H1 (cell line): ENCODE measurements at regions not wholly inside any gene's neighbourhood (a gene's known extent, or its start where the extent isn't known, plus 50 kb on each side); places are given as distances from the start of the nearest gene placed in this dataset.

Source experiments
- CTCF ChIP-seq, 3 experiments: IDR thresholded peaks; 1 replicate in 2 of 3; 2 replicates in 1 of 3; pipeline versions ENCODE4 v1.5.1 to v1.6.1; 2011; ENCODE audit warnings: low read length in 3 of 3, mild to moderate bottlenecking in 3 of 3, inconsistent platforms in 2 of 3, low read depth in 1 of 3, moderate library complexity in 1 of 3; ENCODE audit not compliant: insufficient read depth in 1 of 3; ENCODE audit errors: control extremely low read depth in 1 of 3
- EP300 ChIP-seq, 2 experiments: IDR thresholded peaks; 1 replicate in 1 of 2; 2 replicates in 1 of 2; pipeline ENCODE4 v1.6.1; 2011 to 2012; ENCODE audit warnings: low read depth in 2 of 2, low read length in 2 of 2, mild to moderate bottlenecking in 2 of 2, borderline replicate concordance in 1 of 2, inconsistent platforms in 1 of 2, moderate library complexity in 1 of 2
- EZH2 ChIP-seq: fragments of 200-600 bp; sonication (generic); IDR thresholded peaks from 2 replicates; pipeline ENCODE4 v1.7.1; 2012; ENCODE audit warnings: low read depth, mild to moderate bottlenecking, moderate library complexity, low read length, inconsistent platforms; ENCODE audit not compliant: severe bottlenecking
- HDAC6 ChIP-seq: IDR thresholded peaks from one replicate; pipeline ENCODE4 v1.7.1; 2012; ENCODE audit warnings: low read depth, mild to moderate bottlenecking, inconsistent platforms, low read length, moderate library complexity
- JUN ChIP-seq: IDR thresholded peaks from 2 replicates; pipeline ENCODE4 v1.6.1; 2011; ENCODE audit warnings: low read depth, mild to moderate bottlenecking, improper control_type of control experiment, low read length
- JUND ChIP-seq: IDR thresholded peaks from 2 replicates; pipeline ENCODE4 v1.6.1; 2011; ENCODE audit warnings: mild to moderate bottlenecking, improper control_type of control experiment, low read length
- KDM4A ChIP-seq: IDR thresholded peaks from one replicate; pipeline ENCODE4 v1.7.1; 2012; ENCODE audit warnings: low read depth, mild to moderate bottlenecking, moderate library complexity, low read length, inconsistent platforms; ENCODE audit not compliant: severe bottlenecking
- PHF8 ChIP-seq: fragments of 200-600 bp; sonication (generic); conservative IDR thresholded peaks from 2 replicates; pipeline ENCODE4 v1.7.1; 2012; ENCODE audit warnings: low read depth, mild to moderate bottlenecking, inconsistent platforms, low read length, moderate library complexity
- POLR2AphosphoS5 ChIP-seq: IDR thresholded peaks from 2 replicates; pipeline ENCODE4 v1.6.1; 2011; ENCODE audit warnings: low read depth, low read length
- RAD21 ChIP-seq, 2 experiments: IDR thresholded peaks in 1 of 2; conservative IDR thresholded peaks in 1 of 2; 2 replicates each; pipeline ENCODE4 v1.6.1; 2011; ENCODE audit warnings: low read depth in 2 of 2, low read length in 2 of 2, improper control_type of control experiment in 1 of 2, inconsistent platforms in 1 of 2, mild to moderate bottlenecking in 1 of 2, moderate library complexity in 1 of 2
- SP1 ChIP-seq: IDR thresholded peaks from 2 replicates; pipeline ENCODE4 v1.6.1; 2011; ENCODE audit warnings: low read depth, low read length
- SRF ChIP-seq: IDR thresholded peaks from 2 replicates; pipeline ENCODE4 v1.6.1; 2011; ENCODE audit warnings: mild to moderate bottlenecking, low read depth, low read length, moderate library complexity
- ZNF274 ChIP-seq: IDR thresholded peaks from 2 replicates; pipeline ENCODE4 v1.7.0; 2012; ENCODE audit warnings: low read length, borderline replicate concordance; ENCODE audit errors: extremely low read depth

GRCh38 chr3:35523838-35524237 lies 115.5 kb upstream of the ARPP21 start:
- no peak for TF ChIP-seq EP300 (IDR thresholded peaks at IDR 0.05; ENCODE audit: borderline replicate concordance in 1 of 2, low read depth in 2 of 2, low read length in 2 of 2)
- TF ChIP-seq EZH2, result no peak
- no peak for TF ChIP-seq PHF8
- TF ChIP-seq POLR2AphosphoS5, result no peak
- TF ChIP-seq CTCF (IDR thresholded peaks at IDR 0.05; ENCODE audit: control extremely low read depth in 1 of 3, insufficient read depth in 1 of 3, low read depth in 1 of 3, low read length in 3 of 3), result no peak
- TF ChIP-seq KDM4A, result no peak
- no peak for TF ChIP-seq RAD21 (IDR thresholded peaks at IDR 0.05 in 1 of 2, conservative IDR thresholded peaks at IDR 0.05 in 1 of 2; ENCODE audit: low read depth in 2 of 2, low read length in 2 of 2)
- no peak for TF ChIP-seq HDAC6
- TF ChIP-seq JUND, result no peak
- TF ChIP-seq SP1, result no peak
- TF ChIP-seq SRF, result no peak
- TF ChIP-seq ZNF274, result no peak
- TF ChIP-seq JUN, result no peak
